Embryonic facial prominence (tissue), 1 donor: ENCODE measurements at regions not wholly inside any gene's neighbourhood (a gene's known extent, or its start where the extent isn't known, plus 50 kb on each side); places are given as distances from the start of the nearest gene placed in this dataset.

Source experiments
- DNase-seq: peaks from one replicate; pipeline ENCODE4 v3.0.0-alpha.2; 2016; ENCODE audit errors: extremely low spot score

- no peak for DNase-seq
Observed at GRCh38 chr15:98597666-98598065, 50.7 kb upstream of the IGF1R start.
